Adrenal gland (tissue), 9 donors: ENCODE measurements at regions not wholly inside any gene's neighbourhood (a gene's known extent, or its start where the extent isn't known, plus 50 kb on each side); places are given as distances from the start of the nearest gene placed in this dataset.

Source experiments
- DNase-seq, 7 donors: peaks; one replicate each; pipeline ENCODE4 v3.0.0-alpha.2; 2019 to 2020
- H3K27ac ChIP-seq, 5 donors: fragments of 200-600 bp; sonication (generic) in 4 of 5; 1 replicate in 3 of 5; 2 replicates in 2 of 5; pipeline versions ENCODE4 v1.5.1 to v1.8.0; 2016 to 2020; ENCODE audit warnings: mild to moderate bottlenecking in 1 of 5
- H3K27me3 ChIP-seq: fragments of 200-600 bp; 2 replicates; pipeline ENCODE4 v1.8.0; 2021
- H3K36me3 ChIP-seq, 2 donors: fragments of 200-600 bp; replicated peaks in 1 of 2; 1 replicate in 1 of 2; 2 replicates in 1 of 2; pipeline versions ENCODE4 v1.5.1 to v1.8.0; 2018 to 2022
- H3K4me1 ChIP-seq, 2 donors: fragments of 200-600 bp; replicated peaks in 1 of 2; 1 replicate in 1 of 2; 2 replicates in 1 of 2; pipeline versions ENCODE4 v1.5.1 to v1.8.0; 2018 to 2021
- H3K4me3 ChIP-seq, 4 donors: fragments of 200-600 bp; sonication (generic) in 3 of 4; one replicate each; pipeline ENCODE4 v1.5.1; 2016 to 2018
- H3K9me3 ChIP-seq, 3 donors: fragments of 200-600 bp; sonication (generic) in 1 of 3; replicated peaks in 1 of 3; 1 replicate in 2 of 3; 2 replicates in 1 of 3; pipeline versions ENCODE4 v1.5.1 to v1.8.0; 2016 to 2021
- POLR2A ChIP-seq, 2 donors: fragments of 450-650 bp; IDR thresholded peaks; one replicate each; pipeline ENCODE4 v1.6.1; 2017; ENCODE audit warnings: antibody characterized with exemption in 2 of 2, mild to moderate bottlenecking in 2 of 2, moderate library complexity in 1 of 2
- WGBS, 4 donors: extraction: QIAGEN DNeasy Blood & Tissue Kit in 2 of 4; methylation state at CpG; one replicate each; pipeline versions ENCODE4 v1.1.5 to v1.1.7; 2013 to 2017; 5-methylcytosine and 5-hydroxymethylcytosine counted together
- intact Hi-C, 2 donors: fragments of 100-400 bp; cut with DNase I; formaldehyde crosslinking; loops; one replicate each; pipeline versions ENCODE4 v1.14.1 to v1.15.0; 2022 to 2023
- TF ChIP-seq, protein P1 (sequence below), 6 experiments: fragments of 450-650 bp in 4 of 6; fragments of 200-600 bp in 2 of 6; sonication (generic) in 1 of 6; IDR thresholded peaks; 1 replicate in 5 of 6; 2 replicates in 1 of 6; pipeline versions ENCODE4 v1.5.1 to v1.8.0; 2016 to 2021; ENCODE audit warnings: antibody characterized with exemption in 6 of 6, mild to moderate bottlenecking in 2 of 6, moderate library complexity in 1 of 6
- donor health status: healthy with polysubstance abuse.
- donor health status: Bipolar disorder and iron deficiency.
- donor health status: DM: yes; HTN: yes; CAD: no.
- donor health status: DM: no; HTN: no; CAD: no.
- donor health status: DM: no; HTN: no; CAD: no.

DNA sequence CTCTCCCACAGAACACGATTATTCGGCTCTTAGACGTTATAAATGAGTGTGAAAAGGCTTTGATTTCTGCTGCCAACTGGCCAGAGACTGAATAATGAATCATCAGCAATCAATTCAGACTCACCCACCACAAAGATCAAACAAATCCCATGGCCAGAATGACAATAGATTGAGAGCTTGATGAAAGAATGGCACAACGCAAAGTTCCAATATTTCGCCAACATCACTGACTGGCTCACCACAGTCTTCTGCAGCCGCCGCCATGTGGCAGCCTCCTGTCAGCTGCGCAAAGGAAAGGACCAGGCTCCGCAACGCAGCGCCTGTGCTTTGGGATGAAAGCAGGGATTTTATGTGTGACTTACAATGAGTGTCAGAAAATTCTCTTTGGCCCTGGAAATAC, 104.4 kb upstream of the SOX11 start:
- Histone ChIP-seq H3K9me3 (no peaks in the 10 kb centered on the region), H3K27me3 (no peaks in the 10 kb centered on the region), H3K4me1 (no peaks in the 10 kb centered on the region), H3K4me3 (no peak overlapping the region), H3K36me3 (no peaks in the 10 kb centered on the region), H3K27ac (no peak overlapping the region)
- WGBS, 4 donors: 79 to 83% (median 81%) methylated on average over 11 of the region's 11 CpGs
- DNase-seq: no peak
- intact Hi-C loops: no loop called here
- TF ChIP-seq, protein P1, sequence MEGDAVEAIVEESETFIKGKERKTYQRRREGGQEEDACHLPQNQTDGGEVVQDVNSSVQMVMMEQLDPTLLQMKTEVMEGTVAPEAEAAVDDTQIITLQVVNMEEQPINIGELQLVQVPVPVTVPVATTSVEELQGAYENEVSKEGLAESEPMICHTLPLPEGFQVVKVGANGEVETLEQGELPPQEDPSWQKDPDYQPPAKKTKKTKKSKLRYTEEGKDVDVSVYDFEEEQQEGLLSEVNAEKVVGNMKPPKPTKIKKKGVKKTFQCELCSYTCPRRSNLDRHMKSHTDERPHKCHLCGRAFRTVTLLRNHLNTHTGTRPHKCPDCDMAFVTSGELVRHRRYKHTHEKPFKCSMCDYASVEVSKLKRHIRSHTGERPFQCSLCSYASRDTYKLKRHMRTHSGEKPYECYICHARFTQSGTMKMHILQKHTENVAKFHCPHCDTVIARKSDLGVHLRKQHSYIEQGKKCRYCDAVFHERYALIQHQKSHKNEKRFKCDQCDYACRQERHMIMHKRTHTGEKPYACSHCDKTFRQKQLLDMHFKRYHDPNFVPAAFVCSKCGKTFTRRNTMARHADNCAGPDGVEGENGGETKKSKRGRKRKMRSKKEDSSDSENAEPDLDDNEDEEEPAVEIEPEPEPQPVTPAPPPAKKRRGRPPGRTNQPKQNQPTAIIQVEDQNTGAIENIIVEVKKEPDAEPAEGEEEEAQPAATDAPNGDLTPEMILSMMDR (IDR thresholded peaks at IDR 0.05): no peak
- TF ChIP-seq POLR2A (IDR thresholded peaks at IDR 0.05): no peak

DNA sequence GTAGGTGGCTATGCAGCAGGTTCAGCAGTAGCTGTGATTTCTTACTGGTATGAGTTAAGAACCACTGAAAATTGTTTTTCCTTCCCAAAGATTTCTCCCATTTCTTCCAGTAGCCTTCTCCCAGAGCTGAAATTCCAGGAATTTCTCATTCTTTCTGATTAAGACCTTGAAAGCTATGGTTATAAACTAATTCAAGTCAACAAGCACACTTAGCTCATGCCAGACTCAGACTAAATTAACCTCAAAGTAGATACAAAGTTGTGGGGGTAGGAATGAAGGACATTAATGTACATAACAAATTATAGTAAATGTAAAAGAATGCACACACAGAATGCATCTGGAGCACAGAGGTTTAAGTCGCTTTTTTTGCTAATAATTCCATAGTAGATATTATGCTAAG, 103.6 kb upstream of the SOX11 start:
- Histone ChIP-seq H3K4me3 (no peak overlapping the region), H3K27me3 (no peaks in the 10 kb centered on the region), H3K4me1 (no peaks in the 10 kb centered on the region), H3K9me3 (no peaks in the 10 kb centered on the region), H3K36me3 (no peaks in the 10 kb centered on the region), H3K27ac (no peak overlapping the region)
- no peak for DNase-seq
- intact Hi-C loops: no loop called here
- 50 to 69% (median 59%) methylated on average over 1 of the region's 1 CpG for WGBS, 4 donors
- no peak for TF ChIP-seq POLR2A (IDR thresholded peaks at IDR 0.05)
- TF ChIP-seq, protein P1 (IDR thresholded peaks at IDR 0.05): no peak

DNA sequence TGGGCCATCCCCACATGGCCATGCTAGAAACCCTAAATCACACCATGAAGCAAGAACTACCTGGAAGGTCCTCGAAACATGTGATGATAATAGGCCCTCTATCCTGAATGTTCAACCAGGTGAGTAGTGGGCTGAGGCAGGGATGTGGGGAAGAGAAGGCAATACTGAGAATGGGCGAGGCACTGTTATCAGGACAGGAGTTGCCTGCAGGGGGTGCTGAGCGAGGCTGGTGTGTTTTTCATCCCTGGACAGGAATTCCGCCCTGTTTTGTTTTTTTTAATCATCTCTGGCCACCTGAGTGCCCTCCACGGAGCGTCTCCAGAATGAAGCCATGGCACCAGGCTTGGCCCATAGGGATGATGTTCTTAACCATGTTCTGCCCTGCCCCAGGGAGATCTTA, 103.0 kb upstream of the SOX11 start:
- Histone ChIP-seq H3K4me1 (no peaks in the 10 kb centered on the region), H3K9me3 (no peaks in the 10 kb centered on the region), H3K27me3 (no peaks in the 10 kb centered on the region), H3K36me3 (no peaks in the 10 kb centered on the region), H3K4me3 (no peak overlapping the region), H3K27ac (no peak overlapping the region)
- WGBS, 4 donors: 58 to 79% (median 72%) methylated on average over 5 to 6 of the region's 6 CpGs
- TF ChIP-seq POLR2A (IDR thresholded peaks at IDR 0.05): no peak
- TF ChIP-seq, protein P1 (IDR thresholded peaks at IDR 0.05): no peak
- intact Hi-C loops: no loop called here
- no peak for DNase-seq

DNA sequence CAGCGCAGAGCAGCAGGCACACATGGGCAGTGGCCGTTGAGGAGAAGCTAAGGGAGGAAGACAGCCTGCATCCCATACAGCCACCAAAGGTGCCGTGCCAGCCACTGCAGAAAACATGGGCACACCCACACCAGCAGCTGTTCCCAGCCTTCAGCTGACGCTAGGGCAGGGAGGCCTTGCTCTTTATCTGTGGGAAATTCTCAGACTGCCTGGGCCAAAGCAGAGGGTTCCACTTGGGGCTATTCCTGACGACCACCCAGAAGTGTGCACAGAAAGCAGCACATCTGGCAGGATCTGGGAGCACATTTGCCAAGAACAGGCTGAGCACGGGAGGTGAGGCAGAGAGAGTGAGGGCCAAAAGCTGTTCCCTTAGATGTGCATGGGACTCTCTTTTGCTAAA, 101.3 kb upstream of the SOX11 start:
- Histone ChIP-seq H3K9me3 (no peaks in the 10 kb centered on the region), H3K27me3 (no peaks in the 10 kb centered on the region), H3K4me3 (no peak overlapping the region), H3K27ac (no peak overlapping the region), H3K36me3 (no peaks in the 10 kb centered on the region), H3K4me1 (no peaks in the 10 kb centered on the region)
- no peak for TF ChIP-seq POLR2A (IDR thresholded peaks at IDR 0.05)
- TF ChIP-seq, protein P1 (IDR thresholded peaks at IDR 0.05): no peak
- intact Hi-C loops: no loop called here
- whole genome bisulfite sequencing, 4 donors: 50 to 77% (median 63%) methylated on average over 1 to 6 of the region's 6 CpGs
- no peak for DNase-seq
